ENCODE measurements at regions not wholly inside any gene's neighbourhood (a gene's known extent, or its start where the extent isn't known, plus 50 kb on each side); places are given as distances from the start of the nearest gene placed in this dataset.

DNA sequence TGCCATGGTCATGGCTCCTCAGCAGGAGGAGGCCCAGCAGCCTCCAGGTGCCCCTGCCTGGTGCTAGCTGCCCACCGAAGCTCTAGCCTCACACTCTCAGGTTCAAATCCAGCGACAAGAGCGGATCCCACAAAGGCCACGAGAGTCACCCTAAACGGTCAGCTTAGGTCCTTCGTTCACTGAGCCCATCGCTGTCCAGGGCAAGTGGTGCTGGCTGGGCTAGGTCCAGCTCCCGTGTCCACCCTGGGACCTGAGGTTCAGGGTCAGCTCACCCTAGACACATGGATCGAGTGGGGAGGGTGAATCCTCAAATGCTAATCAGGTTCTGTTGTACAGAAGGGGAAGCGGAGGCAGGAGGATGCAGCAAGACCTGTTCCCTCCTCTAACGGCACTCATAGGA is 171.9 kb upstream of the SULF2 start:
- TF ChIP-seq, protein P1, sequence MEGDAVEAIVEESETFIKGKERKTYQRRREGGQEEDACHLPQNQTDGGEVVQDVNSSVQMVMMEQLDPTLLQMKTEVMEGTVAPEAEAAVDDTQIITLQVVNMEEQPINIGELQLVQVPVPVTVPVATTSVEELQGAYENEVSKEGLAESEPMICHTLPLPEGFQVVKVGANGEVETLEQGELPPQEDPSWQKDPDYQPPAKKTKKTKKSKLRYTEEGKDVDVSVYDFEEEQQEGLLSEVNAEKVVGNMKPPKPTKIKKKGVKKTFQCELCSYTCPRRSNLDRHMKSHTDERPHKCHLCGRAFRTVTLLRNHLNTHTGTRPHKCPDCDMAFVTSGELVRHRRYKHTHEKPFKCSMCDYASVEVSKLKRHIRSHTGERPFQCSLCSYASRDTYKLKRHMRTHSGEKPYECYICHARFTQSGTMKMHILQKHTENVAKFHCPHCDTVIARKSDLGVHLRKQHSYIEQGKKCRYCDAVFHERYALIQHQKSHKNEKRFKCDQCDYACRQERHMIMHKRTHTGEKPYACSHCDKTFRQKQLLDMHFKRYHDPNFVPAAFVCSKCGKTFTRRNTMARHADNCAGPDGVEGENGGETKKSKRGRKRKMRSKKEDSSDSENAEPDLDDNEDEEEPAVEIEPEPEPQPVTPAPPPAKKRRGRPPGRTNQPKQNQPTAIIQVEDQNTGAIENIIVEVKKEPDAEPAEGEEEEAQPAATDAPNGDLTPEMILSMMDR (conservative IDR thresholded peaks at IDR 0.05; ENCODE audit: low read length) = no peak
- no peak for TF ChIP-seq EZH2phosphoT487 (IDR thresholded peaks at IDR 0.05; ENCODE audit: borderline replicate concordance)
